Activated effector memory CD4-positive, alpha-beta T cell treated with Interleukin-2 at 50 U/mL for 16 hours (primary cell): ENCODE measurements at regions not wholly inside any gene's neighbourhood (a gene's known extent, or its start where the extent isn't known, plus 50 kb on each side); places are given as distances from the start of the nearest gene placed in this dataset.
"Not testable (repeated sequence)": the region's sequence is repeated elsewhere in the genome, so short reads cannot be mapped to it uniquely, and the experiment has no call there.

Source experiments
- DNase-seq: peaks from one replicate; pipeline ENCODE4 v3.0.0-alpha.2; 2020

DNA sequence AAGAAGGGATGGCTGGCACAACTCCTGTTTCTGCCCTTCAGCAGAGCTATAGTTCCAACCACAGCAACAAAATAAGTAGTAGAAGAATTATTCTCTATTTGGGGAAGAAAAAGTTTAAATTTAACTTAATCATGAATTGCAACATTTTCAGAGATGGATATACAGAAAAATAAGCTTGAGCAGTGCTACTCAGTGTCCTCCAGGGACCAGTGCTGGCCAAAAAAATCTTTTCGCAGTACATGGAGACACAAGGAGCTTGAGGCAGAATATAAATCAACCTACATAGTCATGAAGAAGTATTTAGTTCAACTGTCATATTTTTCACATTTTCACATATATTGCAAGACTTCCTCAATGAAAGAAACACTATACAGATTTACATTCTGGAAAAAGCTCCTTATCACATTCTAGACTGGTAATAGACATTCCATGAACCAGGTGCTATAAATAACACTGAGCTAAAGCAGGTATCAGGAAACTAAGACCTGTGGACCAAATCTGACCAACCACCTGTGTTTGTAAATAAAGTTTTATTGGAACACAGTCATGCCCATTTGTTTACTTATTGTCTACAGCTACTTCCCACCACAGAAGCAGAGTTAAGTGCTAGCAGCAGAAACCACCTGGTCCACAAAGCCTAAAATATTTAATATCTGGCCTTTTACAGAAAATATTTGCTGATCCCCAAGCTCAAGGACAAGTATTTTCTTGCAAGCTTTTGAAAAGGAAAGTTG, 101.9 kb downstream of the RGS21 start:
- DNase-seq = no peak

DNA sequence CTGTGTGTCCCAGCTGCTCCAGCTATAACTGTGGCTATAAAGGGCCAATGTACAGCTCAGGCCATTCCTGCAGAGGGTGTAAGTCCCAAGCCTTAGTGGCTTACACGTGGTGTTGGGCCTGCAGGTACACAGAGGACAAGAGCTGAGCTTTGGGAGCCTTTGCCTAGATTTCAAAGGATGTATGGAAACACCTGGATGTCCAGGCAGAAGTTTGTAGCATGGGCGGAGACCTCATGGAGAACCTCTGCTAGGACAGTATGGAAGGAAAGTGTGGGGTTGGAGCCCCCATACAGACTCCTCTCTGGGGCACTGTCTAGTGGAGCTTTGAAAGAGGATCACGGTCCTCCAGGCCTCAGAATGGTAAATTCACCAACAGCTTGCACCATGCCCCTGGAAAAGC, 113.9 kb downstream of the RGS21 start:
- DNase-seq = no peak

DNA sequence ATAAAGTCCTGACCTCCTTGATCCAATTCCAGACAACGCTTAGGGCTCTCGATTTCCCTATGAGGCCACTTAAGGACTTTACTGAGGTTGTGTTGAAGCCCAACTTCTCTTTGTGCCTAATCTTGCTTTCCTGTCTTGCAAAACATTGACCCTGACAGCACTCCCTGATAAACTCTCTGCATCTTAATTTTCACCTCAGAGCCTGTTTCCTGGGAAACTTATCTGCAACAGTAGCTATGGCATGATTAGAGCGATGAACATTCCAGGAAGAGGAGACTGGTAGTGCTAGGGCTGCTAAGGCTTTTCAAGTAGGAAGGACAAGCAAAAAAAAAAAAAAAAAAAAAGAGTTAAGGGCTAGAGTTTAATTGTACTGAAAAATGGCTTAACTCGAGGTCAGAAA, 118.9 kb downstream of the RGS21 start:
- DNase-seq = no peak

DNA sequence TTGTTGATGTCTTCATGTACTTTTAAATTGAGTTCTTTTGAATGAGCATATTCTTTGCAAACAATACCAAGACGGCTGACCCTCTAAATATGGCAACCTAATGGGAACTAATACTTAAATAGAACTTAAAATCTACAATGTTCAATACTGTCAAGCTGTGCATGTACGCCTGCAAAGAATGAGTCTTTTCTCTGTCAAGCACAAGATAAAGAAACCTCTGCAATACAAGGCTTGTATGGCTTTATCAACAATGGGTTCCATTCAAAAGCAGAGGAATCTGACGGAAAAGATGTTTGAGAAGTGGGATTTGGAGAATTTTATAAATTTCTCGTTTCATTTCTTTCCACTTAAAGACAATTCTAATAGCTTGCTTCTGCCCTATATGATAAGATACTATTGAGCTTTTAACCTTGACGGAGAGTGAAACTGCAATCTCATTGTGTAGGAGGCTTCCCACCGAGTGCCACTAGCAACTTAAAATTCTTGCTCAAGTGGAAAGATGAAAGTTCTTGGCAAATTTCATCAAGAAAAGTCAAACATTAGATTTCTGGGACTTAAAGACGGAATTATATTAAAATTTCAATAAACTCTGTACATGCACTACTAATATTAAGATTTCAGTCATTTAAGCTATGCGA, 119.8 kb downstream of the RGS21 start:
- no peak for DNase-seq

DNA sequence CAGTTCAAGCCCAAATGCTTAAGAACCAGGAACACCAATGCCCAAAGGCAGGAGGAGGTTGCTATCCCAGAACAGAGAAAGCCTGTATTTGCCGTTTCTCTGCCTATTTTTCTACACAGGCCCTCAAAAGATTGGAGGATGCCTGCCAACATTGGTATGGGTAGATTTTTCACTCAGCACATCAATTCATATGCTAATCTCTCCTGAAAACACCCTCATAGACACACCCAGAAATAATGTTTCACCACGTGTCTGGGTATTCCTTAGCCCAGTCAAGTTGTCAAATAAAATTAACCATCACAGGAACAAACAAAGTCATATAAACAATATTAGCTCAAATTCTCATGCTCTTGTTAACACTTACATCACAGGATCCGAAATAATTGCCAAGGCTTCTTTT, 121.9 kb downstream of the RGS21 start:
- no peak for DNase-seq

DNA sequence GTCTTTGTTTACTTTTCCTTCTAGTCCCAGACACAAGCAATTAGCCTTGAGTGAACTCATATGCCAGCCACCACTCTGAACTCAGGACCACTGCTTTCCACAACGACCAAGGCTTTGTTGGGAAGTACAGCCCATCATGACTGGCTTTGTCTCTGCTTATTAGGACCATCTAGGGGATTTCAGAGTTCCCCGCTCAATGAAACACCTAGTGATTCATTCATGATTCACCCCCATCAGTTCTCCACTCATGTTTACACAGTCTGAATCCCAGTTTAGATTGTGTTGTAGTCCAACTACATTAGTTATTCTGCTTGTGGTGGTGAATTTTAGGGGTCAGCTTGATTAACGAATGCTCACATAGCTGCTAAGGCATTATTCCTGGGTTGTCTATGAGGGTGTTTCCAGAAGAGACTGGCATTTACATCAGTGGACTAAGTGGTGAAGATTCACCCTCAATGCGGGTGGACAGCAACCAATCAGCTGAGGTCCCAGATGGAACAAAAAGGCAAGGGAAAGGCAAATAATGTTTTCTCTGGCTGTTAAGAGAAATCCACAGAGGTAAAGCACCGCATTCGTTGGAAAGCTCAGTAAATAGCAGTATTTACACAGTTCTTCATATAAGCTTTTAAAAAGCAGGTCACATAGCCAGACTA, 122.7 kb downstream of the RGS21 start:
- no peak for DNase-seq

DNA sequence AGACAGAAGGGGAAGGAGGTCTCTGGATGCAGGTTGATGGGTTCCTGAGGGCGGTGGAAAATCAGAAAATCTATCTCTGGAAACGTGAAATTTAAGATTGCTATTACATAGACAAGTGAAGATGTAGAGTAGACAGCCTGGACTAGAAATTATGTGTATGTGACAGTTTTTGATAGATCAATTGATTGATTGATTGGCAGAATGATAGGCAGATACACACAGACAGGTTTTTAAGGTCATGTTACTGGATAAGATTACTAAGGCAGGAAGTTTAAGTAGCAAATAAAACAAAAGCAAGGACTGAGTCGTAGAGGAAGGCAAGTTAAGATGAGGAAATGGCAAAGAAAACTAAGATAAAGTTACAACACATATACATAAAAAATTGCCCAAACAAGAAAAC, 124.7 kb downstream of the RGS21 start:
- DNase-seq = no peak

DNA sequence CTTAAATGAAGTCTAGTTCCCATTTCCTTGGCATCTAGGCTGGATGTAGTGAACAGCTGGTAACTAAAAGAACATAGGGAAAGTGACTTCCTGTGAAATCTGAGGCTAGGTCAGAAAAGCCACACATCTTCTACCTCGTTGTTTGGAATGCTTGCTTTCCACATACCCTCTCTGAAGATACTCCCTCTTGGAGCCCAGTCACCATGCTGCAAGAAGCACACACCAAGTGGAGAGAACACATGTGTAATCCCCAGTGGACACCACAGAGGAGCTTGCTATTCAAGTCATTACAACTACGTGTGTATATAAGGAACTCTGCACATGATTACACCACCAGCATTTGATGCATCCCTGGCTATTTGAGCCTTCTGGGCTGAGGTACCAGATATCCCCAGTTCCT, 125.9 kb downstream of the RGS21 start:
- DNase-seq = no peak

DNA sequence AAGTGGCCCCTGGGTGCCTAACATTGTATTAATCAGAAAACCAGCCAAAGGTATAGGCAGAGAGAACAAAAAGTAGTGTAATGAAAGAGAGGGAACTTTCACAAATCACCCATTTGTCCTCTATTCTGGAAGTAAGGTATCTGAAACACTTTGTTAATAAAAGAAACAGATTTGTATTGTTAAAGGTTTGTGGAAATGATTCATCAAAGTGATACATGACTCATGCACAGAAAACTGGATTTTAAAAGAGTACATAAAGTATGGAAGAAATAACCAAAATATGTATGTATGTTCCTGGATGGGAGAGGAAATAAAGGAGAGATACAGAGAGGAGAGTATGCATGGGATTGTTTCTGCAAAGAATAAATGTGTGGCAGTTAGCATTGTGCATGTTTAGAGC, 126.8 kb downstream of the RGS21 start:
- DNase-seq = no peak

DNA sequence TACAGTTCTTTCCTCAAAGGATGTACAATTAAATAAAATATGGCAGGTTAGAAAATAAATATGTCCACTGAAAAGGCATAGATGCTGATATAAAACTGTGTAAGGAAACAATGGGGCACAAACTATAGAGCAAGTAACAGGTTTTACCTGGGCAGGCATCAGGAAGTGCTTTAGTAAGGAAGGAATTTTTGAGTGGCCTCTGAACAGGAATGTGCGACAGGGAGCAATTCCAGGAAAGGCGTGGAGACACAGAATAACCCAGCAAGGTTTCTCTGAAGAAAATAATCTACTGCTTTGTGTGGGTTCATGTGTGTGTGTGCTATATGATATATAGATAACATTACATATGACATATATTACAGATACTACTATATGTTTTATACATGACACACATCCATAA, 128.4 kb downstream of the RGS21 start:
- no peak for DNase-seq

DNA sequence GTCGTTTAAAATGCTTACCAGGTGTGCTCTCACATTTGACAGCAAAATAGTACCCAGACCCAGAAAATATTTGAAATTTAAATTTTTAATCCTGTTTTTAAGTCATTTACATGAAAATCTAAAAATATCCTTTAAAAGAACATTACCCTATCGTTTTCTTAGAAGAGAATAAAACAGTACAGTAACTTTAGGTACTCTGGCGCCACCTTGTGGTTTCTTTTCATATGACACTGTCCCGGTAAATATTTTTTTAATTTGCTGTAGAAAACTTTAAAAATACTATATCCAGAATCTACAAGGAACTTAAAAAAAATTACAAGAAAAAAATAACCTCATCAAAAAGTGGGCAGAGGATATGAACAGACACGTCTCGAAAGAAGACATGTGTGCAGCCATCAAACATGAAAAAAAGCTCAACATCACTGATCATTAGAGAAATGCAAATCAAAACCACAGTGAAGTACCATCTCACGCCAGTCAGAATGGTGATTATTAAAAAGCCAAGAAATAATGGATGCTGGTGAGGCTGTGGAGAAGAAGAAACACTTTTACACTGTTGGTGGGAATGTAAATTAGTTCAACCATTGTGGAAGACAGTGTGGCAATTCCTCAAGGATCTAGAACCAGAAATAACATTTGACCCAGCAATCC, 129.2 kb downstream of the RGS21 start:
- DNase-seq = peak; percentile 13

DNA sequence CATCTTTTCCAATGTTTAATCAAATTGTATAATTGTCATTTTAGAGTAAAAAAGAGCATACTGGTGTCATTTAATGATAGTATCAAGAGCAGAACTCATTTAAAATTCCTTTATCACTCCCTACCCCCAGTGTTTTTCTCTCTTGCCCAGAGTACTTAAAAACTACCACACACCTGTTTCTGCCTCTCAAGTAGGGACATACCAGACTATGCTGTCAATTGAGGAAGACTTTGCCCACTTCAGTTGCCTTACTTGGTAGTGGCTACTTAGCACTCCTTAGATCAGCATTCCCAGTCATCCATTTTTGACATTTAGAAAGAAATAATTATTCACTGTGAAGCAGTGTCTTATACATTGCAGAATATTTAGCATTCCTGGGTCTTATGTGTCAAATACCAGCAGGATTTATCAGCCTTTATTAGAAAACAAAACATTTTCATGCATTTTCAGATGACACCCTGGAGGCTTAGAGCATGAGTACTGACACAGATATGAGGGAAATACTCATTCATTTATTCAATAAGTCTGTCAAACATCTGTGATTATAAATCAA, 127.5 kb upstream of the RGS1 start:
- DNase-seq = no peak

DNA sequence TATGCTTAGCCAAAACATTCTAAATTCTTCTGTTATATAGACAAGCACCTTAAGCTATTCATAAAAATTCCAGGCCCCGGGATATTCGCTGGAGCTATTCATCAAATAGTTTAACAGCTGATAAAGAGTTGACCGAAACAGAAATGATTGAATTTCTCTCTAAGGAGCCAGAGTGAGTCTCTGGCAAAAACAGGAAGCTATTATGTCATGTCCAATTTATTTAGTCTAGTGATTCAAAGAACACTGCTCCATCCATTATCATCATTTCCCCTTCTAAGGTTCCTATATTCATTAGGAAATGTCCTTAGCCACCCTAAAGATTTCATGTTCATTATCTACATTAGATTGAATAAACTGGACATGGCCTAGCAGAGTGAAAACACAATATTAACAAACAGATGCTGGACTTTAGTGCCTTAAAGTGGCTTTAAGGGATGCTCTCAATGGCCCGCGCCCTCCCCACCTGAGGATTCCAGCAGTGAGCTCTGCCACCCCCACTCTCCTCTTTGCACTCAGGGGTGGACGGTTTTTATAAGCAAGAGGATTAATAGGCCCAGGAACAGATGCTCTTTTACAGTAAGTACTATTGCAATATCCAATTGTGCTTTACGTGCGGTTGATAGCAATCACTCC, 122.1 kb upstream of the RGS1 start:
- no peak for DNase-seq

DNA sequence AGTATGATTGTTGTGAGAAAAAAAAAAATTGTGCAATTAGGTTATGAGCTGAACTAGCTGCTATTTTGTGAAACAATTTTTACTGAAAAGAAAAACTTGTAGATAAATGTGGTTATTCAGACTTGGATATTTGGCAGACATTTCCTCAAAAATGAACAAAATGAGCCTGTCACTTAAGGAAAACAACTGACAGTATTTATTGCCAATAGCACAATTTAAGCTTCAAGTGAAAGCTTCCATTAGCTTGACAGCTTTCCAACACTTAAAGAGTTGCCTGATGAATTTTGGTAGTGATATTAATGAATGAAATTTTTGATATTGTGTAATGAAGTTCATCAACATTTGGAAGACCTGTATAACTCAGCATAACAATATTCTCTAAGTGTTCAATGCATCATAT, 116.1 kb upstream of the RGS1 start:
- no peak for DNase-seq

DNA sequence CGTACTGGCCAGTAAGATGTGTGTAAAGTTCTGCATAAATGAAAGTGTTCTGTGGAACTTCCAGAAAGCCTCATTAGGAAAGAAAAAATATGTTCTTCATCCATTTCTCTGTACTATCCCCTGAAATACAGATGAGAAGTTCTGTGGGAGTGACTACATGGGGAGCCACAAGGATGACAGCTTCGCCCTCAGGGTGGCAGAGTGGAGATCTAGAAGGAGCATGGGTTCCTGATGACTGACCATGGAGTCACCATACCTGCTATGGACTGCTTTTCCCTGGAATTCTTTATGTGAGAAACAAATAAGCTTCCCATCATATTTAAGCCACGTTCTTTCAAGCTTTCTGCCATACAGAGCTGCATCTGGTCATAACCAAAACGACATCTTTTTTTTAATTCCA, 113.9 kb upstream of the RGS1 start:
- DNase-seq = no peak

DNA sequence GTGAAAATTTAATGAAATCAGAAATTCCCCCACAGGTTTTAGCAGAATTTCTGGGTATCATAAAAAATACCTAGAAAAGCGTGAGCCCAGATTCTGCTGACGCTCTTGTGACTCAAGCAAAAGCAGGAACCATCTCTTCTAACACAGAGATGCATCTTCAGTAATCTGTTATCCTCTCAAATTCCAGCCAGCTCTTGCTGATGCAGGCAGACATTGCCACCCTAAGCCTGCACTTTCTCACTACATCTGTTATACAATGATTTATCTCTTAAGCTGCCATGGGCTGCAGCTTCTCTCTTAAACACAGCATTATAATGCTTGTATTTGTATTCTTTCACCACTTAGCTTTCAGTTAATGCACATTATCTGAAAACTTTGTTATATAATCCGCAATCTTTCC, 113.0 kb upstream of the RGS1 start:
- DNase-seq = no peak

DNA sequence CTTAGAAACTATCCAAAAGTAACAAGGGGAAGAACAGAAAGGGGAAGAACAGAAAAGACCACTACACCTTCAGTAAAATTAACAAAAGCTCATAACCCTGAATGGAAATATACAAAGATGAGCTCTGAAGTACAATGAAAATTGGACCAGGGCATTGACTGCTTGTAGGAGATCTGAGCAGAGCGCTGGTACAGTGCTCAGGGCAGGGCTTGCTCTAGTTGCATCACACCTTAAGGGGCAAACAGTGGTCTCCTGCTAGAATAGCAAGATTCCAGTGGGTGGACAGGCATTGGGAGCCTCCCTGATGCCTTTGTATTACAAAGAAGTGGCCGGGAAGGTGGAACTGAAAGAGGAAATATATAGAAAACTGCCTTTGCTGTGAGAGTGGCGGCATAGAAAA, 111.9 kb upstream of the RGS1 start:
- no peak for DNase-seq

DNA sequence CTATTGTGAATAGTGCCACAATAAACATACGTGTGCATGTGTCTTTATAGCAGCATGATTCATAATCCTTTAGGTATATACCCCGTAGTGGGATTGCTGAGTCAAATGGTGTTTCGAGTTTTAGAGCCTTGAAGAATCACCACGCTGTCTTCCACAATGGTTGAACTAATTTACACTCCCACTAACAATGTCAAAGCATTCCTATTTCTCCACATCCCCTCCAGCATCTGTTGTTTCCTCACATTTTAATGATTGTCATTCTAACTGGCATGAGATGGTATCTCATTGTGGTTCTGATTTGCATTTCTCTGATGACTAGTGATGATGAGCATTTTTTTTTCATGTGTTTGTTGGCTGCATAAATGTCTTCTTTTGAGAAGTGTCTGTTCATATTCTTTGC, 110.4 kb upstream of the RGS1 start:
- DNase-seq = not testable (repeated sequence)

DNA sequence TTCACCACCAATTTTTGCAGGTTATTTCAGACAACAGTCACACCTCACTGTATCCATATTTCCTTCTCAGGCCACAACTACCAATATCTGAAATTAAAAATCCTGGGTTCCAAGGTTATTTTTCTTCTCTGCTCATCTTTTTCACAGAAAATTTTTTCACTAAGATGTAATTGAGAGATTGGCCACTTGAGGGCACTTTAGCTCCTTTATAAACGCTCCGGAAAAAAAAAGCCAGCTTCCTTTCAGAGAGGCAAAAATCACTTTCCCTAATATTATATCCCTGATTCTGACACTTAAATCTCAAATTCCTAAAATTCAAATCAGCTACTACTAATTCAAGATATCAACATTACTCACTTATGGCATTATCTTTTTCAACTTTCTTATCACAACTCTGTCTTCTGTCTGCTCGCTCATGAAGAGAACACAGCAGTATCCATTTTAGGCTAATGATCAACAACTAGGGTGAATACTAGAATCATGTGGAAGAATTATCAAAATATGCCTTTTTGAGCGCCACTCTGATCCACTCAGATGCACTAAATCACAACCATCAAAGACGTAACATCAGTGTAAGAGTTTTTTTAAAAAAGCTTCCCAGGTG, 101.4 kb upstream of the RGS1 start:
- DNase-seq = no peak

DNA sequence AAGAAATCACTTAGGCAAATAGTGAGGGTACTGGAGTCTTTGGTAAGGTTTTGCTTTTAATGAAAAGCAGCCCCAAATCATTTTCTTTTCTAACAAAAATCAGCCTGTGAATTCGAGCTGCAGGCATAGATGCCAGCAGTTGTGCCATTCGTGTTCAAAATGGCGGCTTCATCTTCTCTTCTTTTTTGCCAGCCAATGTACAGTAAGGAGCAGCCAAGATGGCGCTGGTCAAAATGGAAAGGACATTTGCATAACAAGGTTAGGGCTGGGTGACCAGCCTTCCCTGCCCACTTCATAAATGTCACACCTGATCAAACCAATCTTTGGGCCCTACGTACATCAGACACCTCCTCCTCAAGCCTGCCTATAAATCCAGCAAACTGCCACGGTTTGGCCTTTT, 100.2 kb upstream of the RGS1 start:
- DNase-seq = no peak

DNA sequence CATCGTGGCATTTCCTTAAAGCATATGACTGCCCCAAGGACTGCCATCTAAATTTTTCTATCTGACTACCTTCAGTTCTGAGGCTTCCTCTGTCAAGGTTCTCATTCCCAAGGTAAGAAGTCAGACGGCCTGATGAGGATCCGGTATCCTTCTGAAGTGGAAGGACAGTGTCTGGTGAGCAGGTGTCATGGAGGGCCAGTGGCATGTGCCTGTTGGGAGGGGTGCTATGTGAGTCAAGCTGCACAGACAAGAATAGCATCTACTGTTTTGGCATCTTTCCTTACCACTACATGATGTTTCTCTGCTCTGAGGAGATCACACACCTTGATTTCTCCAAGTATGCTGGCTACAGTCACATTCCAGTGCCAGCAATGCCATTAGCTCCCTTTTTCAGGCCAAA, 99.6 kb upstream of the RGS1 start:
- no peak for DNase-seq

DNA sequence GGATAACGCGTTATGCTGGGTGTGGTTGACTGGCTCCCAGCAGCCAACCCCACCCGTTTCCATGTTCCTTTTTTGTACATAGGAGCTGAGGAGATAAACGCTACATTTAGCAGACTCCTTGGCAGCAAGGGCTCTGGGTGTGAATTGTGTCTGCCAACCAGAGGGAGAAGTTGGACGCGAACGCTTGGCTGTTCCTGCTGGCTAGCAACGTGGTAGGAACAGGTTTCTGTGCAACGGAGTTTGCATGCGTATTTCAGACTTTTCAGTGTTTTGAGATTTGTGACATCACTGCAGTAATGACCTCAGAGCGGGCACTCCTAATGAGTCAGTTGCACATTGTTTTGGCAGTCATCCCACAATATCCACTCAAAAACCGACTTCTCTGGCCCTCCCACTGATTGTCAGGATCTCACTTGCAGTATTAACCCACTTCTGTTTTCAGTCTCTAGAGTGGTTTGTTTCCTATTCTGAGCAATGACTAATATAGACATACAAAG, 98.7 kb upstream of the RGS1 start:
- DNase-seq = no peak

DNA sequence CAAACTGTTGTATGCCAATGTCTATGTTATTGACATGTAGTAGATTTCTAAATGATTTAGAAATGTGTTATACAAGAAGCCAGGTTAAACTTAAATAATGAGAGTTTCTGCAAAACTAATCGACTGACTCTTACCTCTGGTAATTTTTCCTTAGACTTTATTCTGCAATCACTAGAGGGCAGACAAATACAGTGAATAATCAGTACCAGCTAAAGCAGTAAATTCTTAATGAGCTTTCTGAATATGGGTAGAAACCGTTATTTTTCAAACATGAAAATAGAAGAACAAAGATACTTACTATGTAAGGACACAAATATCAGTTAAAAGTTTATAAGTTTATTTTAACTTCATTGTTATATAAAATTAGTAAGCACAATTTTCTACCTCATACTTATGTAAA, 97.9 kb upstream of the RGS1 start:
- no peak for DNase-seq
